ENCODE measurements at regions not wholly inside any gene's neighbourhood (a gene's known extent, or its start where the extent isn't known, plus 50 kb on each side); places are given as distances from the start of the nearest gene placed in this dataset.

DNA sequence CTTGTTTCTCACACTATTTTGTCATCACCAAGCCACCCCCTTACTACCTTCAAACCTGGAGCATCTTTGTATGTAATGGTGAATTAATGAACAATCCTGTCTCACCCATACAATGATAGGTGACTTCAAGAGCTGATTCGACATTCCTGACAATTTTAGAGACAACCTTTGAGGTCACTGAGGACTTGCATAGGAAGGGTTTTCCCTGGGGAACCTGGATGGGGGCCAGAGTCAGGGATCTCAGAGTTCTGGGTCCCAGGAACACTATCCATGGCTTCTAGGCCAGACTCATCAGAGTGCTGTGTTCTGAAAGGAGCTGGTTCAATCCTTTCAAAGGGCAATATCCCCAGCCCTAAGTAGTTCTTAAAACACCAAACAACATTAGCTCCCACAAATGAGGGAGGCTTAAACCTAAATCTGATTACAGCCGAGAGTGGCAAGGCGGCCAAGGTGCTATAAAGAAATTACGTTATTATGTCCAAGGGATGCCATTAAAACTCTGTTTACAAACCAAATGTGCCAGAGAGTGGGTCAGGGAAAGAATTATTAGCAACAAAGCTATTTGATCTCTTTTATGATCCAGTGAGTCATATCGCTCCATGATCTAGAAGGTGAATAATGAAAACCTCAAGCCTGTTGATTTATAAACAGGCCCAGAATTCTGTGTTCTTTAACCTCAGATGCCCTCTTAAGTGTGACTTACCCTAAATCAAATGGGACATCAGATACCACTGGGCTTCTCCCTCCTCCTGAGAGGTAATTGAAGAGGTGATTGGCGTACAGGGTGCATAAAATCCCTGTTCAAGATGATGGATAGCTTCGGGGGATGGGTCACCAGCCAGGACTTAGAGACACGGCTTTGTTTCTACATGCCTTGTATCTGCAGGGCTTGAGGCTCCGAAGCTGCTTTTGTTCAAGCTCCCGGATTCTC lies 230.2 kb upstream of the TBX3 start:
- DNase-seq, result no peak

DNA sequence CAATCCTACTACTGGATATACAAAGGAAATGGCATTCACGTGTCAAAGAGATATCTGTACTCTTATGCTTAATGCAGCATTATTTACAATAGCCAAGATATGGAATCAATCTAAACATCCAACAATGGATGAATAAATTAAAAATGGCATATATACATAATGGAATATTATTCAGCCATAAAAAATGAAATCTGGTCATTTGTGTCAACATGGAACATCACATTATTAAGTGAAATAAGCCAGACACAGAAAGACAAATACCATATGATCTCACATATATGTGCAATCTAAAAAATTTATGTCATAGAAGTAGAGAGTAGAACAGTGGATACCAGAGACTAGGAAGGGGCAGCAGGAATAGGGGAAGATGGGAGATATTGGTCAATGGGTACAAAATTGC lies 228.8 kb upstream of the TBX3 start:
- no peak for DNase-seq

DNA sequence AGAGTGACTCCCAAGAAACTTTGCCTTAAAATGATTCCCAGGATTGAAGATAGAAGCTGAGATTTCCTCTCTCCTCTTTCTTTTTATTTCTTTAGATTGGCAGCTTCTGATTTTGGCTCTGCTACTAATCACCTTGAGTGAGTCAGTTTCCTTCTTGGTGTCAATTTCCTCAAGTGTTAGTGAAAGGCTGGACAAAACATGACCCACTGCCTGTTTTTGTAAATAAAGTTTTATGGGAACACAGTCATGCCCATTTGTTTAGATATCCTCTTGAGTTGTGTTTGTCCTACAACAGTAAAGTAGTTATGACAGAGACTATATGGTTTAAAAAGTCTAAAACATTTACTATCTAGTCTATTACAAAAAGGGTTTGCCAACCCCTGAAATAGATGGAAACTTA lies 227.2 kb upstream of the TBX3 start:
- DNase-seq, result no peak

DNA sequence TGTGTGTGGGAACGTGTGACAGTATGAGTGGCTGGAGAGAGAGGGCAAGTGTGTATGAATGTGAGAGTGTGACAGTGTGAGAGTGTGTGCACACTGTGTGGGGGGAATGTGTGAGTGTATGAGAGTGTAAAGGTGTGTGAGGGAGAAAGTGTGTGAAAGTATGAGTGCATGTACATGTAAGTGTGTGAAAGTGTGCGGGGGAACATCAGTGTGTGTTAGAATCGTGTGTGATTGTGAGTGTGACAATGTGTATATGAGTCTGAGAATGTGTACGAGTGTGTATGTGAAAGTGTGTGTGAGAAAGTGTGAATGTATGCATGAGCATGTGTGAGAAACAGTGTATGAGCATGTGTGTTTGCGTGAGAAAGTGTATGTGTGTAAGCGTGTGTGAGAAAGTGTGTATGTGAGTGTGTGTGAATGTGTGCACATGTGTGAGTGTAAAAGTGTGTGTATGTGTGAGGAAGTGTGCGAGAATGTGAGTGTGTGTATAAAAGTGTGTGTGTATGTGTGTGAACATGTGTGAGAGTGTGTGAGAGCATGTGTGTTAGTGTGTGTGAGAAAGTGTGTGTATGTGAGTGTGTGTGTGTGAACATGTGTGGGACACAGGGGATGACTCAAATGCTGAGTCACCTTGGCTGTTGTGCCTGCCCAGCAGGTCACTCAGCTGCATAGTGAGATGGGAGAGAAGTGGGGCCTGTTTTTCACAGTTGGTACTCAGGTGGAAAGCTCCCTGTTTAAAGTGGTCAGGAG lies 220.5 kb upstream of the TBX3 start:
- DNase-seq, result no peak

DNA sequence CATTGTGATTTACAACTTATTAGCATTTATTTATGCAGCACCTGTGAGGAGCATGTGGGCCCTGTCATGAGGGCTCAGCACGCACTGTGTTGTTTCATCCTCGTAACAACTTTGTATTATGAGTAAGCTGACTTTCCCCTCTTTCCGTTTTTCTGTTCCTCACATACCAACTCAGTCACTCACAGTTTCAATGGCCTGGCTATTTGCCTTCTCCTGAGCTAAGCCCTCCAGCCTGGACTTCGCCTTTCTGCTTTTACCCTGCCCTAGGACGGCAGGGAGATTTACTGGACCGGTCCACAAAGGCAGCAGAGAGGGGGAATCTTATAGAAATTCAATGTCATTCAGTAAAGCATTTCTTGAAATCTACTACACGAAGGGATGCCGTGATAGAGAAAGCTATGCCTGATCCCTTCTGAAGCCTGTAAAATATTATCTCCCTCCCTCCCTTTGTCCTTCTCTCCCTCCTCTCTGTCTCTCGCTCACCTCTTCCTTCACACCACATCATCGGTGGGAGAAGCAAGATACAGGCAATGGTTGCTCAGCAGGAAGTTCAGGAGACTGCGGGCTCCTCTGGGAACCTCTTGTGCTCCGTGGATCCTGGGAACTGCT lies 219.2 kb upstream of the TBX3 start:
- DNase-seq, result no peak

DNA sequence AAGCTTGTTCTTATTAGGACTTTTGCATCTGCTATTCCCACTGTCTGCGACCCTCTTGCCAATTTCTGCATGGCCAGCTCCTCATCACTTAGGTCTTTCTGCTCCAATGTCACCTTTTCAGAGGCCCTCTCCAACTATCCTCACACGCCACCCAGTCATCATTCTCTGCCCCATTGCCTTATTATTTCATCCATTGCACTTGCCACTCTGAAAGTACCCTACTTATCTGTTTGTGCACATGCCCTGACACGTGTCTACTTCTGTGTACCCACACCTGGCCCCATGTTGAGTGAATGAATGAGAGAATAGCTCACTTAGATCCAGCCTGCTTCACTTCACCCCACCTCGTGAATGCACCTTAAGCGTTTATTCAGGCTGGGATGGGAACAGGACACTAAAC lies 218.7 kb upstream of the TBX3 start:
- no peak for DNase-seq

DNA sequence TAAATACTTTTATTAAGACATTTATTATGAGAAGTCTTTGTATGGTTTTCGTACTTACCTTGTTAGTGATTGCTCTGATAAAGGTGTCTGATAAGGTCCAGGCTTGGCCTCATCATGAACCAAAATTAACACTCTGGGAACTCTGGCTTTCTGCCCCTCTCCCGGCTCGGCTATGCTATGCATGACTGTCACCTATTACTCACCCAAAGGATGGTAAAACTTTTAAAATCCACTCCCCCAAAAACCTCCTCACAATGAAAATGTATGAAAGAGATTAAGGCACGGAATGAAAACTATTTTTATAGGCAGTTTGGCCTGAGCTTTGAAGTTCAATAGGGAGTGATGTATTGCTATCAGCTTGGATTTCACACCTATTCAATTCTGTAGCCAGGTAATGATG lies 217.3 kb upstream of the TBX3 start:
- no peak for DNase-seq

DNA sequence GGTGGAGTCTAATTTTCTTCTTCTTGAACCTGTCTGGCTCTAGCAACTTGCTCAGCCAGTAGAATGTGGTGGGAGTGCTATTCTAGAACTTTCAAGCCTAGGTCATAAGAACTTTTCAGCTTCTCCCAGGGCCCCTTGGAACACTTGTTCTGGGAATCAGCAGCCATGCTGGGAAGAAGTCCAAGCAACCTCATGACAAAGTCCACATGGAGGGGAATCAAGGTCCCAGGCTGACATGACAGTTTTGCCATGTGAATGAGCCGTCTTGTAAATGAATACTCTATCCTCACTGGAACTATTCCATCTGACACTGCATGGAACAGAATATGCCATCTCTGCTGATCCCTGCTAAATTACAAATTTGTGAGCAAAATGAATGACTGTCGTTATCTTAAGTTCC lies 214.2 kb upstream of the TBX3 start:
- no peak for DNase-seq

DNA sequence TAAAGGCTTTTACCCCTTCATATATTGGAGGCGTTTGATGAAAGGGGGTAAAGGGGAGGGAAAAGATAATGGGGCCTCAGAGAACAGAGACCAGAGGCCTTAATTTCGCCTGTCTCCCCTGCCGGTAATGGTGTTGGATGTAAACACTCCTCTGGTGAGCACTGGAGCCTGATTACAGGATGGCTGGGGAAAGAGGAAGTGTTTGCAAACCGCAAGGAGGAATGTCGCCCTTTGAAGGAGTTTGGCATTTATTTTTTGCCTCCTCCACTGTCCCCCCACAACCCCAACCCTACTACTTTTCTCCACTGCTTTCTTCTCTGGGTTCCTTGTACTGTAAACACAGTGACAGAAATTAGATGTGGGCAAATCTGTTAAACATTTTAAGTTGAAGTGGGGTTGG lies 211.9 kb upstream of the TBX3 start:
- DNase-seq, result no peak

DNA sequence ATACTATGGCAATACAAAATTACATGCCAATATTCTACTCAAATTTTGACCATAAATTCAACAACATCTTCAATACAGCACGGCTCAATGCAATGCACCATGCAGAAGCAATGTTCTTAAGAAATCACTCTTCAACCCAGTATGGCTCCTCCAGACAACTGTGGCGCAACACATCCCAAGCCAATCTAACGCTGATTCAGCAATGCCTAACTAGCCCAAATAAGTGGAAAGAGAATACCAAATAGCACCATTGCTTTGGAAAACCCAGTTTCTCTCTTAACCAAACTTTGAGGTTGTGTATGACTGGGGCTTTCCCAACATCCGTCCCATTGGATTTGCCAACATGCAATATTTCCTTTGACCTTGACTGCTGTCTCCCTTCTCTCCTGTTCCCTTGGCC lies 211.1 kb upstream of the TBX3 start:
- DNase-seq, result no peak

DNA sequence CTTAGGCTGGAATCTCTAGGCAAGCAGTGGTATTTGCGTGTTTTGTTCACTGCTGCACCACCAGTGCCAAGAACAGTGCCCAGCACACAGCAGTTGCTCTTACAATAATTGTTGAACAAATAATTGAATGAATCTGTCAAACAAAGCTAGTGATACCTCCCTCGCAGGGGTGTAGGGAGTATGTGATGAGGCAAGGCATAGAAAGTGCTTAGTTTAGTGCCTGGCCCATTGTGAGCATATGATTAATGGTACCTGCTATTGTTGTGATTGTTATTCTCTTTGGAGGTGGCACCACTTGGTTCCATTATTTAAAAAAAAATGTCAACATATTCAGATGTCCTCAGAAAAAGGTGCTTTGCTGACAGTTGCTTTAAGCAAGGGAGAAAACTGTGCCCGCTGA lies 210.1 kb upstream of the TBX3 start:
- no peak for DNase-seq

DNA sequence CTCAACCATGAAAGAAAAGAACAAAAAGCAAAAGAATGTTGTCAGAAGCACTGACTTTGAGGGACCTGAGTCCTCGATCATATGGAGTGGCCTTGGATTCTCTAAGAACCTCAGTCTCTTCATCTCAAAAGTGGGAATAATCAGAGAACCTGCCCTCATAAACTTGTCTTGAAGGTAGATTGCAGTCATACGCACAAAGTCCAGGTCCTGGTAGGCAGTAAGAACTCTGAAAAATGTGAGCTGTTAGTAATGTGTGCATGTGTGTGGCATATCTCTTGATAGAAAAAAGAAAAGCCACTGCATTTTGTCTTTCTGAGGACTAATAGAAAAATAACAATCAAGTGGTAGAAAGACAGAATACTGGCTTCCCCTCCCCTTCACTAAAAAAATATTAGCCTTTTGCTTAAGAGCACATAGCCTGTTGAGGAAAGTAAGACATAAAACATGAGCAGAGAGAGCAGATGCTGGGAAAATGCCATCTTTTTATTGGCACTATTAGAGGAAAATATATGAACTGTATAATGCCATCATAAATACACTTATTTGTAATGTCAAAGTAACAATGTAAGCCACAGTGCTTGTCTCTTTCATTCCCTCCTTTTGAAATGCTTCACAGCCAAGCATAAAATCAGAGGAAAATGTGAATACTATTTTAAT lies 205.1 kb upstream of the TBX3 start:
- no peak for DNase-seq

DNA sequence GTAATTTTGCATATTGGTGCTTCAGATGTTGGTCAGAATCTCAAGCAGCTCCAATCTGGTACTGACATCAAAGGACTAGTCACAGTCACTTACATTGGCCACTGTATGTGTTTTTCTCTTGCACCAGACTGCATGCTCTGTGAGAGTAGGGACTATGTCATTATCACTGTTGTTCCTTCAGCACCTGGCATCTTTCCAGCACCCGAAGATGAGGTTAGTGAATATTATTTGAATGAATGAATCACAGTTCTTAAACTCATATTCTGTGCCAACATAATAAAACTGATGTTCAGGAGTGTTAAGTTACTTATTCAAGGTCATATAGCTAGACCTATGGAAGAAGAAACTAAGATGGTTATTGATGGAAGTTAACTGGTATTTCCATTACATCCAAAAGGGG lies 204.5 kb upstream of the TBX3 start:
- no peak for DNase-seq

DNA sequence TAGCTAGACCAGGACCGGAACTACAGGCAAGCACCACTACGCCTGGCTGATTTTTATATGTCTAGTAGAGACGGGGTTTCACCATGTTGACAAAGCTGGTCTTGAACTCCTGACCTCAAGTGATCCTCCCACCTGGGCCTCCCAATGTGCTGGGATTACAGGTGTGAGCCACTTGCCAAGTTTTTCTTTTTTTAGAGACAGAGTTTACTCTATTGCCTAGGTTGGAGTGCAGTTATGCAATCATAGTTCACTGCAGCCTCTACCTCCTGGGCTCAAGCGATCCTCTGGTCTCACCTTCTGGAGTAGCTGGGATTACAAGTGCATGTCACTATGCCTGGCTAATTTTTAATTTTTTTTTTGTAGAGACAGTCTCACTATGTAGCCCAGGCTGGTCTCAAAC lies 201.5 kb upstream of the TBX3 start:
- DNase-seq, result no peak

DNA sequence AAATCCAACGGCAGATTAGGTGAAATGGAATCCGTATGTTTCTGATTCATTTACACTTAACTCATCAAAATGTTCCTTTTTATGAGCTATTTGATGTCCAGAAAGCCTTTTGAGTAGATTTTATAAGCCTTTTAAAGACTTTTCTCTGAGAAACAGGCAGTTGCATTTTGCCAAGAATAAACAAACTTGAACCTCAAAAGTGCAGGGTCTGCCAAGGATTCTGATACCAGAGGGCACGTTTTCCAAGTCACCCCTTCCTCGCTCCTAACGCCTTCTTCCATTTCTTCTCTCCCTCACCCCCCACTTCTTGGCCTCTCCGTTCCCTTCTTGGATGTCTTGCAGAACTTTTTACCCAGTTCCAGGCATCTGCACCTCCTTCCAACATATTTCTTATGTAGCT lies 200.6 kb upstream of the TBX3 start:
- DNase-seq, result no peak

DNA sequence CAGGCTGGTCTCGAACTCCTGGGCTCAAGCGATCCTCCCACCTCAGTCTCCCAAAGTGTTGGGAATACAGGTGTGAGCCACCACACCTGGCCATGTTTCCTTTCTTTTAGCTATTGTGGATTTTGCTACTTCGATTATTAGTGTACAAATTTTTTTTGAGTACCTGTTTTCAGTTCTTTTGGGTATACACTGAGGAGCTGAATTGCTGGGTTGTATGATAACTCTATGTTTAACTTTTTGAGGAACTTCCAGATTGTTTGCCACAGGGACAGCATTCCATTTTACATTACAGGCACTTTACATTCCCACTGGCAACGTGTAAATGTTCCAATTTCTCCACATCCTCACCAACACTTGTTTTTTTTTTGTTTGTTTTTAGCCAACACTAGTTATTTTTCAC lies 198.1 kb upstream of the TBX3 start:
- no peak for DNase-seq

DNA sequence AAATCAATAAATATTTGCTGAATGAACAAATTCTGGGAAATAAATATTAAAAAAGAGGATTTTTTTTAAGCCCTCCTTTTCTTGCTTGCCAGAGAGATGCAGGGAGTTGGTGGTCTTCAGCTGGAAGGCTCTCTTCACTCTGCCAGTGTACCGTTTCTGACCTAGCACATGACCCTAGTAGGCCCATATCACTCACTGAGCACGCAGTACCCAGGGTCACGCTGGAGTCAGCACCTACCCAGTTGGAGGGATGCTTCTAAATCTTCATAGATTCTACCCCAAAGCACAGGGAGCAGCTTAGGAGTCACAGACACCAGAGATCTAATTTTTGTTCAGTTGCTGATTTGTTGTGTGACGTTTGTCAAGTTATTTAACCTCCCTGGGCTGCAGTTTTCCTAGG lies 195.4 kb upstream of the TBX3 start:
- DNase-seq, result no peak

DNA sequence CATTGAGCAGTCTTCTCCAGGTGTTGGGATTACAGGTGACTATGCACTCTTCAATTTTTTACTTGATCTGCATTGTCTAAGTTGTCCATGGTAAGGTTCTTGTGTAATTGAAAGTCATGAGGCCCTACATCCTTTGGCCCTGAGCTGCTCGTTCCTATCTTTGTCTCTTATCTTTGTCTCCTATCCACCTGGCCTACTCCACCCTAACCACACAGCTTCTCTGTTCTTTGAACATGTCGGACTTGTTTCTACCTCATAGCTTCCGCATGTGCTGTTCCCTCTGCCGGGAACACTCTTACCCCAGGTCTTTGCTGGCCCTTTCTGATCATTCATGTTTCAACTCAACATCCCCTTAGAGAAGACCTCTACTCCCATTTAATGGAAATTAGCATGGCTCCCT lies 194.8 kb upstream of the TBX3 start:
- DNase-seq, result no peak

DNA sequence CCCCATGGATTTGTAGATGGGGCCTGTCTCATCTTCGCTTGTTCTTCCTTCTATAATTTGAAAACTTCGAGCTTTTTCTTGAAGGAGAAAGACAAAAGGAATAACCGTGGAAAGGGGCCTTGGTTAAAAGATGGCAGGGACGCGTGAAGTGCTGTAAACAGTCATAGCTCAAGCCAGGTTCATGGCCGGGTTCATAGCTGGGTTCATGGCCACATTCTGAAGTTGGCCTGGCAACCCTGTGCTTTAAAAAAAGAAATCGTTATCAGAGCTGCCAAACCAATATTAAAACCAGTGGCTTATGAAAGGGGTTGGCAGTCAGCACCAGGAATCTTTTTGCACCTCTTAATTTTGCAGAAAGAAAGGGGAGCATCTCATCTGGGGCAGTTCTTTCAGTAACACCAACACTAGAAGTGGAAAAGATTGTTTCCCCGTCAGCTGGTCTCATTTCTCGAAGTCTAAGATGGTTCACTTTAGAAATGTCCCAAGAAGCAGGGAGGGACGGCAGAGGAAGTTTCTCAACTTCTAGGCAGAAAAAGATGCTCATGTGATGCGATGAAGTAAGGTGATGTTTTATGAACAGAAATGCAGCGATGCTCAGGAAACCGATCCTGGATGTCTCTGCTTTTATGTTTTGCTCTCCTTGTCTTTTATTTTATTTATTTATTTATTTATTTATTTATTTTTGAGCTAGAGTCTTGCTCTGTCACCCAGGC lies 193.1 kb upstream of the TBX3 start:
- no peak for DNase-seq

DNA sequence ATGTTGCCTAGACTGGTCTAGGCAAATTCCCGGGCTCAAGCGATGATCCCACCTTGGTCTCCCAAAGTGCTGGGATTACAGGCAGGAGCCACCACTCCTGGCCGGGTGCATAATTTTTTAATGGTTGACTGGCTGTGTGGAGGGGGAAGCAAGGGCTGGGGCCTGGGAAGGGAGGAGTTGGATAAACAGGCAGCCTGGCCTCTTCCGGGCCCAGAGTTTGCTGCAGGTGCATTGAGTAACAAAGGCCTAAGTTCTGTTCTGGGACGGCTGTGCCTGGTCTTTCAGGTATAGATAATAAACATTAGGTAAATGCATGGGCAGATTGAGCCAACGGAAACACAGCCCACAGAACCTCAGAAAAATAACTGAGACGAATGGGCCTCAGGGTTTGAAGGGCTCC lies 191.3 kb upstream of the TBX3 start:
- DNase-seq, result no peak

DNA sequence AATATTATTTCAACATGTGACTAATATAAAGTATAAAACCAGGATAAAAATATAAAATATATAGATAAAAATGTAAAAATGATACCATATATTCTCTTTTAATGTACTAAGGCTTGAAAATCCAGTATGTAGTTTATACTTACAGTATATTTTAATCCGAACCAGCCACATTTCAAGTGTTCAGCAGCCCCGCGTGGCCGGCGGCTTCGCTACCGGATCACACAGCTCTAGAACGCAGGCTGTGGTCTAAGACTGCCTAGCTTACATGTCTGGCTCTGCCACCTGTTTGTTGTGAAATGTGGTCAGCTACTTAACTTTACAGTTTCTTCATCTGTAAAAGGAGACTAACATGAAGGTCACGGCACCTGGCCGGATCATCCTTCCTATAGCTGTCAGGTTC lies 189.7 kb upstream of the TBX3 start:
- DNase-seq, result no peak

DNA sequence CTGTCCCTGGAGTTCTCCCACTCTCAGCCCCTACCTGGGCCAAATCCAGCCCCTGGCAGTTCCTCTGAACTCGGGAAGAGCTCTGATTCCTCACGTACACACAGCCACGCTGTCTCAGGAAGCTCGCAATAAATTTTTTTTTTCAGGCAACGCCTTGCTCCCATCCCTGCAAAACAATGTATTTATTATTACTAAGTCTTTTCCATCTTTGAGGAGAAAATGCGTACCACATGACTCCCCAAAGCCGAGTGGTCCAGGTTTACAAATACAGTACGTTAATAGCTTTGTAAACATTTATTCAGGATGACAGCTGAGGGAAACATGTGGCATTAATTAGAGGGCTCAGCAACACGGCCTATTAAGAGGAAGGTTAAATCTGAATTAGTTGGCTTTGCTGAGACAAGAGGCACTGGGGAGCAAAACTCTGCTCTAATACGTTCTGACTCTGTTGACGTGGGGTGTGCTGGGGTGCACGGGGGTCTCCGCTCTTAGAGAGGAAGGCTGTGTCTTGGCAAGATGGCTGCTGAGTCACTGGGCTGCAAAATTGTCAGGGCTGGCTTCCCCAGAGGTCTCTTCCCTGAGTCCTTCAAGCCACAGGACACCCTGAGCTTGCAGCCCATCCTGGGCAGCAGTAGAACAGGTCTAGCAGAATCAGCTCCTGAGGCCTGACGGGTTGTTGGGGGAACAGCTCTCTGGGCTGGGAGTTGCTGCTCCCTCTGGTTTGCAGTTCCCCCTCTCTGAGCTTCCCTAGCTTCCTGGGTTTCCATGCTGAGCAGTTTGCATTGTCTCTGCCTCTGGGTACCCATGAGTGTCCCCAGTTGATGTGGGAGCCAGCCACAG lies 185.2 kb upstream of the TBX3 start:
- DNase-seq, result no peak
